IMR-90 (cell line): ENCODE measurements at regions not wholly inside any gene's neighbourhood (a gene's known extent, or its start where the extent isn't known, plus 50 kb on each side); places are given as distances from the start of the nearest gene placed in this dataset.

Source experiments
- CEBPB ChIP-seq: IDR thresholded peaks from 2 replicates; pipeline ENCODE4 v1.6.1; 2012; ENCODE audit warnings: low read depth, low read length, improper control_type of control experiment
- CHD1 ChIP-seq: IDR thresholded peaks from 2 replicates; pipeline ENCODE4 v1.6.1; 2012; ENCODE audit warnings: low read depth, low read length, improper control_type of control experiment
- POLR2A ChIP-seq: IDR thresholded peaks from 2 replicates; pipeline ENCODE4 v1.6.1; 2012; ENCODE audit warnings: mild to moderate bottlenecking, low read depth, low read length
- RFX5 ChIP-seq: IDR thresholded peaks from 2 replicates; pipeline ENCODE4 v1.8.0; 2012; ENCODE audit warnings: low read depth, mild to moderate bottlenecking, low read length, moderate library complexity
- TF ChIP-seq, protein P1 (sequence below): conservative IDR thresholded peaks from 2 replicates; pipeline ENCODE4 v1.5.1; 2012; ENCODE audit warnings: mild to moderate bottlenecking, low read depth, low read length, improper control_type of control experiment

- TF ChIP-seq, protein P1, sequence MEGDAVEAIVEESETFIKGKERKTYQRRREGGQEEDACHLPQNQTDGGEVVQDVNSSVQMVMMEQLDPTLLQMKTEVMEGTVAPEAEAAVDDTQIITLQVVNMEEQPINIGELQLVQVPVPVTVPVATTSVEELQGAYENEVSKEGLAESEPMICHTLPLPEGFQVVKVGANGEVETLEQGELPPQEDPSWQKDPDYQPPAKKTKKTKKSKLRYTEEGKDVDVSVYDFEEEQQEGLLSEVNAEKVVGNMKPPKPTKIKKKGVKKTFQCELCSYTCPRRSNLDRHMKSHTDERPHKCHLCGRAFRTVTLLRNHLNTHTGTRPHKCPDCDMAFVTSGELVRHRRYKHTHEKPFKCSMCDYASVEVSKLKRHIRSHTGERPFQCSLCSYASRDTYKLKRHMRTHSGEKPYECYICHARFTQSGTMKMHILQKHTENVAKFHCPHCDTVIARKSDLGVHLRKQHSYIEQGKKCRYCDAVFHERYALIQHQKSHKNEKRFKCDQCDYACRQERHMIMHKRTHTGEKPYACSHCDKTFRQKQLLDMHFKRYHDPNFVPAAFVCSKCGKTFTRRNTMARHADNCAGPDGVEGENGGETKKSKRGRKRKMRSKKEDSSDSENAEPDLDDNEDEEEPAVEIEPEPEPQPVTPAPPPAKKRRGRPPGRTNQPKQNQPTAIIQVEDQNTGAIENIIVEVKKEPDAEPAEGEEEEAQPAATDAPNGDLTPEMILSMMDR = no peak
- TF ChIP-seq RFX5 (no peak), CHD1 (no peak), POLR2A (no peak), CEBPB (no peak)
These were observed 408.4 kb upstream of the SALL3 start for GRCh38 chr18:78571063-78571785.
